ENCODE measurements at regions not wholly inside any gene's neighbourhood (a gene's known extent, or its start where the extent isn't known, plus 50 kb on each side); places are given as distances from the start of the nearest gene placed in this dataset.

DNA sequence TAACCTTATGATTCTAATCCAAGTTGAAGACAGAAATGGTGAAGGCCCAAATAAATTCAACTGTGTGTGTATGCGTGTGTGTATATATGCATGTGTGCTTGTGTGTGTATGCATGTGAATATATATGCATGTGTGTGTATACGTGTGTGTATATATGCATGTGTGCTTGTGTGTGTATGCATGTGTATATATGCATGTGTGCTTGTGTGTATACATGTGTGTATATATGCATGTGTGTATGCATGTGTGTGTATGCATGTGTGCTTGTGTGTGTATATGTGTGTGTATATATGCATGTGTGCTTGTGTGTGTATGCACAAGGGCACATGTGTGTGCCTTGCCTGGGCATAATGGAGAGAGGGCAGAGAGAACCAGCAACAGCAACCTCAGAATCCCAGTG lies 184.7 kb upstream of the PLPP4 start:
- no peak for DNase-seq (ENCODE audit: low read depth)
- no peak overlapping the region for H3K4me3 ChIP-seq (ENCODE audit: low read depth, low read length)
- TF ChIP-seq, protein P1, sequence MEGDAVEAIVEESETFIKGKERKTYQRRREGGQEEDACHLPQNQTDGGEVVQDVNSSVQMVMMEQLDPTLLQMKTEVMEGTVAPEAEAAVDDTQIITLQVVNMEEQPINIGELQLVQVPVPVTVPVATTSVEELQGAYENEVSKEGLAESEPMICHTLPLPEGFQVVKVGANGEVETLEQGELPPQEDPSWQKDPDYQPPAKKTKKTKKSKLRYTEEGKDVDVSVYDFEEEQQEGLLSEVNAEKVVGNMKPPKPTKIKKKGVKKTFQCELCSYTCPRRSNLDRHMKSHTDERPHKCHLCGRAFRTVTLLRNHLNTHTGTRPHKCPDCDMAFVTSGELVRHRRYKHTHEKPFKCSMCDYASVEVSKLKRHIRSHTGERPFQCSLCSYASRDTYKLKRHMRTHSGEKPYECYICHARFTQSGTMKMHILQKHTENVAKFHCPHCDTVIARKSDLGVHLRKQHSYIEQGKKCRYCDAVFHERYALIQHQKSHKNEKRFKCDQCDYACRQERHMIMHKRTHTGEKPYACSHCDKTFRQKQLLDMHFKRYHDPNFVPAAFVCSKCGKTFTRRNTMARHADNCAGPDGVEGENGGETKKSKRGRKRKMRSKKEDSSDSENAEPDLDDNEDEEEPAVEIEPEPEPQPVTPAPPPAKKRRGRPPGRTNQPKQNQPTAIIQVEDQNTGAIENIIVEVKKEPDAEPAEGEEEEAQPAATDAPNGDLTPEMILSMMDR (IDR thresholded peaks at IDR 0.05; ENCODE audit: insufficient read depth, low read depth, low read length, missing control alignments) = no peak

DNA sequence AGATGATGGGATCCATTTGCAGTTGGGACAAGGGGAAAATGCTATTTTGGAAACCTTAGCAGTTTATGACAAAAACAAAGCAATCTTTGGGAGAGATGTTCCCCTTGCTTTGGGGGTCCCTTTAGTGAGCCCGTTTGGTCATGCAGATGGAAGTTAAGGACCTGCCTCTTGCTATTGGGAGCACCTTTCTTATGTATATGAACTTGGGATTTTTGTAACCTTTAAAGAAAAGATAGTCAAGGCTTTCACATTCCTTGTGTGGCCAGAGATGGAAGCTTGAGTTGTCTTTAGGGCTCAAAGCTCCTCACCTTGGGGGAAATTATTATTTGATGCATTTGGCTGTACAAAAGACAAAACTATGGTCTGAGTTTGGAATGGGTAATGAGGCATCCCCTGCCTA lies 179.0 kb upstream of the PLPP4 start:
- no peak overlapping the region for H3K4me3 ChIP-seq (ENCODE audit: low read depth, low read length)
- DNase-seq (ENCODE audit: low read depth) = no peak
- TF ChIP-seq, protein P1 (IDR thresholded peaks at IDR 0.05; ENCODE audit: insufficient read depth, low read depth, low read length, missing control alignments) = no peak

GRCh38 chr10:120279196-120279595 lies 177.8 kb upstream of the PLPP4 start:
- TF ChIP-seq, protein P1 (IDR thresholded peaks at IDR 0.05; ENCODE audit: insufficient read depth, low read depth, low read length, missing control alignments) = no peak
- H3K4me3 ChIP-seq (ENCODE audit: low read depth, low read length) = no peak overlapping the region
- DNase-seq (ENCODE audit: low read depth) = no peak

DNA sequence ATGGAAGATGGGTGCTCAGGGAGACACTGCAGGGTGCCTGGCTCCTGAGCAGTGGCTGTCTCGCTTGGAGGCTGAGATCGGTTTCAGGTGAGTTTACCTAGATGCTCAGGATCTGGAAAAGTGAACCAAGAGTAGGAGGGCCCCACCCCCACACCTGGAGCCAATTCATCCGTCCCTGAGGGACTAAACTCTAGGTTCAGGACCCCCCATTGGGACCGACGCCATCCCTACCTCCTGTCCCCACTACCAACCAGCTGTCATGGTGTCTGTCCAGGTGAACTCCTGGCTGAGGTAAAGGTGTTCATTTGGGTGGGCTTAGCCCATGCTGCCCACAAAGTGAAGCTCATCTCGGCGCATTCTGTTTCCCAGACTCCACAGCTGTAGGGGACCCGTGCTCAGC lies 174.6 kb upstream of the PLPP4 start:
- TF ChIP-seq, protein P1 (IDR thresholded peaks at IDR 0.05; ENCODE audit: insufficient read depth, low read depth, low read length, missing control alignments) = no peak
- no peak for DNase-seq (ENCODE audit: low read depth)
- H3K4me3 ChIP-seq (ENCODE audit: low read depth, low read length) = no peak overlapping the region

- TF ChIP-seq, protein P1 (IDR thresholded peaks at IDR 0.05; ENCODE audit: insufficient read depth, low read depth, low read length, missing control alignments) = no peak
- no peak overlapping the region for H3K4me3 ChIP-seq (ENCODE audit: low read depth, low read length)
- no peak for DNase-seq (ENCODE audit: low read depth)
Measured at GRCh38 chr10:120282846-120283492, 174.1 kb upstream of the PLPP4 start.

DNA sequence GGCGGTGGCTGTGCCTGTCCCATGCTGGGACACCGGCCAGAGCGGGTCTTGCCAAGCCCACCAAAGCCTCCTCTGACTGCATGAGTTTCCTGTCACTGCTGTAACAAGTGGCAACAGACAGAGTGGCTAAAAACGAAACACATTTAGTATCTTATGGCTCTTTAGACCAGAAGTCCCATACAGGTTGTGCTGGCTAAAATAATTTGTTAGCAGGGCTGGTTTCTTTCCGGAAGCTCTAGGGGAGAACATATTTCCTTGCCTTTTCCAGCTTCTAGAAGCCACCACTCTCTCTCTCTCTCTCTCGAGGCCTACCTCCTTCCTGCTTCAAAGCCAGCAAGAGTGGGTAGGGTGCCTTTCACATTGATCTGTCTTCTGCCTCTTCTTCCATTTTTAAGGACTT lies 171.6 kb upstream of the PLPP4 start:
- TF ChIP-seq, protein P1 (IDR thresholded peaks at IDR 0.05; ENCODE audit: insufficient read depth, low read depth, low read length, missing control alignments) = no peak
- no peak for DNase-seq (ENCODE audit: low read depth)
- no peak overlapping the region for H3K4me3 ChIP-seq (ENCODE audit: low read depth, low read length)

DNA sequence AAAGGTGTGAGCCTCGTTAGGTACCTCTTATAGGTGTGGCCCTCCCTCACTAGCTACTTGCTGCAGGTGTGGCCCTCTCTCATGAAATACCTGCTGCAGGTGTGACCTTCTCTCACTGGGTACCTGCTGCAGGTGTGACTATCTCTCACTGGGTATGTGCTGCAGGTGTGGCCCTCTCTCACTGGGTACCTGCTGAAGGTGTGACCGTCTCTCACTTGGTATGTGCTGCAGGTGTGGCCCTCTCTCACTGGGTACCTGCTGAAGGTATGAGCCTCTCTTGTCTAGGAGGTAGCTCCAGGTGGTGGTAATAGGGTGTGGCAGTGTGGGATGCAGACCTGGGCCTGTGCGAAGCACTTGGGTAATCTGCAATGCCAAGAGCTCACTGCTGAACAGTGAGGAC lies 170.7 kb upstream of the PLPP4 start:
- no peak overlapping the region for H3K4me3 ChIP-seq (ENCODE audit: low read depth, low read length)
- no peak for DNase-seq (ENCODE audit: low read depth)
- TF ChIP-seq, protein P1 (IDR thresholded peaks at IDR 0.05; ENCODE audit: insufficient read depth, low read depth, low read length, missing control alignments) = no peak

Measured in GM12865 (cell line).